HepG2 (cell line): ENCODE measurements at regions not wholly inside any gene's neighbourhood (a gene's known extent, or its start where the extent isn't known, plus 50 kb on each side); places are given as distances from the start of the nearest gene placed in this dataset.

ENCODE experiments used
- ATAC-seq: fragments of 200-7000 bp; cut with Tn5 transposase; 3 replicates; pipeline ENCODE4 v1.9.1; 2020; ENCODE audit warnings: mild to moderate bottlenecking, moderate library complexity
- BruUV-seq: library from RNA; stranded (reverse); fragments of 400-500 nt; replicated peaks from 2 replicates; lab custom pipeline; 2021; lab: Mats Ljungman, UMichigan
- CTCF ChIA-PET: fragments of 300-600 bp; formaldehyde crosslinking; extraction: SDS; loops from one replicate; lab custom pipeline; 2021; ENCODE audit warnings: low total read pairs, inconsistent platforms, low intra/inter-chr PET ratio; lab: Yijun Ruan, JAX
- POLR2A ChIA-PET: fragments of 350-600 bp; sonication (Branson Sonifier 250); formaldehyde crosslinking; loops from one replicate; lab custom pipeline; 2020; ENCODE audit warnings: antibody characterized with exemption, inconsistent platforms; lab: Yijun Ruan, JAX
- DNase-seq: peaks from one replicate; pipeline ENCODE4 v3.0.0-alpha.2; 2015; ENCODE audit warnings: low spot score
- FAIRE-seq: peaks from 3 replicates; lab custom pipeline; 2011; peaks lifted over from hg19 to GRCh38; lab: Jason Lieb, UNC
- H2AFZ ChIP-seq: one replicate; pipeline ENCODE4 v1.6.1; 2011; ENCODE audit warnings: low read length, inconsistent platforms
- H3K27ac ChIP-seq: fragments of 300-600 bp; 3 replicates; pipeline ENCODE4 v1.8.0; 2011; ENCODE audit warnings: mixed run types, mild to moderate bottlenecking, mixed read lengths, low read length, inconsistent platforms; ENCODE audit not compliant: insufficient read depth; ENCODE audit errors: extremely low read length
- H3K27me3 ChIP-seq, 2 experiments: fragments of 200-600 bp in 1 of 2; 2 replicates in 1 of 2; 3 replicates in 1 of 2; pipeline versions ENCODE4 v1.6.0 to v1.8.0; 2011; ENCODE audit warnings: low read length in 2 of 2, mild to moderate bottlenecking in 2 of 2, moderate library complexity in 2 of 2, inconsistent platforms in 1 of 2; ENCODE audit not compliant: insufficient read depth in 2 of 2, control insufficient read depth in 1 of 2
- H3K36me3 ChIP-seq, 2 experiments: fragments of 200-600 bp in 1 of 2; replicated peaks in 1 of 2; 2 replicates in 1 of 2; 3 replicates in 1 of 2; pipeline versions ENCODE4 v1.5.1 to v1.8.0; 2011; ENCODE audit warnings: low read length in 2 of 2, inconsistent platforms in 1 of 2; ENCODE audit not compliant: insufficient read depth in 2 of 2, control insufficient read depth in 1 of 2
- H3K4me1 ChIP-seq: 2 replicates; pipeline ENCODE4 v1.5.1; 2012; ENCODE audit warnings: low read length, inconsistent platforms; ENCODE audit not compliant: insufficient read depth
- H3K4me2 ChIP-seq: 2 replicates; pipeline ENCODE4 v1.6.0; 2011; ENCODE audit warnings: low read depth, low read length, inconsistent platforms
- H3K4me3 ChIP-seq, 3 experiments: fragments of 200-600 bp in 1 of 3; sonication (generic), shearing (Covaris generic) in 1 of 3; replicated peaks in 1 of 3; 2 replicates each; pipeline ENCODE4 v1.5.1; 2011 to 2016; ENCODE audit warnings: low read length in 3 of 3, inconsistent platforms in 2 of 3, low read depth in 2 of 3, mild to moderate bottlenecking in 2 of 3, control low read depth in 1 of 3, mixed read lengths in 1 of 3; ENCODE audit not compliant: insufficient read depth in 1 of 3
- H3K79me2 ChIP-seq: one replicate; pipeline ENCODE4 v1.6.1; 2011; ENCODE audit warnings: low read length, inconsistent platforms; ENCODE audit not compliant: insufficient read depth
- H3K9ac ChIP-seq: 2 replicates; pipeline ENCODE4 v1.6.0; 2011; ENCODE audit warnings: mild to moderate bottlenecking, low read depth, low read length, inconsistent platforms; ENCODE audit not compliant: insufficient read depth
- H3K9me3 ChIP-seq: 2 replicates; pipeline ENCODE4 v1.5.1; 2012; ENCODE audit warnings: mild to moderate bottlenecking, low read length
- H4K20me1 ChIP-seq: 2 replicates; pipeline ENCODE4 v1.6.0; 2011; ENCODE audit warnings: inconsistent platforms, mild to moderate bottlenecking, low read length, moderate library complexity; ENCODE audit not compliant: insufficient read depth
- ATF7 ChIP-seq, 2 experiments: fragments of 450-650 bp in 1 of 2; sonication (generic) in 1 of 2; formaldehyde crosslinking in 1 of 2; IDR thresholded peaks; 2 replicates each; pipeline versions ENCODE4 v1.4.0 to v1.6.1; 2016 to 2020; ENCODE audit warnings: antibody characterized with exemption in 1 of 2, mild to moderate bottlenecking in 1 of 2, missing genetic modification reagents in 1 of 2
- MED8 ChIP-seq: sonication (generic); formaldehyde crosslinking; IDR thresholded peaks from 2 replicates; pipeline ENCODE4 v1.8.1; 2023; ENCODE audit warnings: mild to moderate bottlenecking, missing genetic modification reagents; ENCODE audit not compliant: insufficient replicate concordance
- MLX ChIP-seq: IDR thresholded peaks from 2 replicates; pipeline ENCODE4 v1.6.1; 2016
- NBN ChIP-seq: fragments of 450-650 bp; conservative IDR thresholded peaks from 2 replicates; pipeline ENCODE4 v1.6.1; 2017
- REXO4 ChIP-seq: sonication (generic); formaldehyde crosslinking; IDR thresholded peaks from 2 replicates; pipeline ENCODE4 v1.8.0; 2022; ENCODE audit warnings: missing genetic modification reagents, mild to moderate bottlenecking, borderline replicate concordance
- SNAI1 ChIP-seq: sonication (generic); formaldehyde crosslinking; IDR thresholded peaks from 2 replicates; pipeline ENCODE4 v1.5.0; 2020; ENCODE audit warnings: mild to moderate bottlenecking, missing genetic modification reagents, borderline replicate concordance
- SOX5 ChIP-seq: IDR thresholded peaks from 2 replicates; pipeline ENCODE4 v1.6.1; 2016; ENCODE audit warnings: borderline replicate concordance
- SRSF4 ChIP-seq: fragments of 200-400 bp; formaldehyde crosslinking; IDR thresholded peaks from one replicate; pipeline ENCODE4 v1.6.1; 2018; ENCODE audit warnings: mild to moderate bottlenecking, low read depth, low read length, moderate library complexity; ENCODE audit not compliant: poor library complexity, severe bottlenecking
- THRA ChIP-seq: sonication (generic); formaldehyde crosslinking; IDR thresholded peaks from 2 replicates; pipeline ENCODE4 v1.4.0; 2020; ENCODE audit warnings: missing genetic modification reagents, borderline replicate concordance
- ZNF710 ChIP-seq: sonication (generic); formaldehyde crosslinking; IDR thresholded peaks from 2 replicates; pipeline ENCODE4 v1.5.0; 2020; ENCODE audit warnings: mild to moderate bottlenecking, missing genetic modification reagents, borderline replicate concordance
- WGBS: methylation state at CpG from one replicate; pipeline ENCODE4 v1.1.6; 2017; ENCODE audit warnings: low lambda C conversion rate; 5-methylcytosine and 5-hydroxymethylcytosine counted together
- in situ Hi-C: cut with HindIII; loops from 2 replicates; pipeline ENCODE4 v1.10.0; 2017; ENCODE audit warnings: low pct_unique_long_range_greater_than_20kb; ENCODE audit not compliant: extremely low pct_ligation_motif_present
- intact Hi-C: fragments of 100-400 bp; cut with micrococcal nuclease; formaldehyde crosslinking; loops from one replicate; pipeline ENCODE4 v1.10.0; 2022; ENCODE audit not compliant: unreplicated experiment

- DNase-seq (no peak), FAIRE-seq (no peak), ATAC-seq (no peak)
- 85% methylated on average over 11 of the region's 11 CpGs for WGBS
- H3K9me3 ChIP-seq = no peaks in the 10 kb centered on the region
- intact Hi-C loops (no loop called here), in situ Hi-C loops (no loop called here)
- no peak overlapping the region for H3K4me2 ChIP-seq
- ChIA-PET POLR2A (no interaction called here), CTCF (no interaction called here)
- no peaks in the 10 kb centered on the region for H3K36me3 ChIP-seq
- no peaks in the 10 kb centered on the region for H4K20me1 ChIP-seq
- H3K27me3 ChIP-seq = no peaks in the 10 kb centered on the region
- no TSS peak for BruUV-seq
- no peak overlapping the region for H3K9ac ChIP-seq
- no peak overlapping the region for H2AFZ ChIP-seq
- no peaks in the 10 kb centered on the region for H3K79me2 ChIP-seq
- TF ChIP-seq MED8 (CRISPR knock-in tag) = no peak
- no peak for TF ChIP-seq ATF7 (IDR thresholded peaks at IDR 0.05)
- no peak for TF ChIP-seq ATF7 (CRISPR knock-in tag; IDR thresholded peaks at IDR 0.05)
- TF ChIP-seq MLX = no peak
- no peak for TF ChIP-seq SOX5
- H3K27ac ChIP-seq = no peak overlapping the region
- H3K4me1 ChIP-seq = peaks cover 23% of the 10 kb centered on the region
- no peak overlapping the region for H3K4me3 ChIP-seq
These were observed 76.9 kb upstream of the RALGPS2 start for GRCh38 chr1:178648151-178648550.

- BruUV-seq = no TSS peak
- H3K79me2 ChIP-seq = no peaks in the 10 kb centered on the region
- no peaks in the 10 kb centered on the region for H3K36me3 ChIP-seq
- no peak overlapping the region for H3K9ac ChIP-seq
- no peaks in the 10 kb centered on the region for H3K27me3 ChIP-seq
- H2AFZ ChIP-seq = no peak overlapping the region
- ATAC-seq (no peak), DNase-seq (no peak), FAIRE-seq (no peak)
- H3K4me3 ChIP-seq = no peak overlapping the region
- in situ Hi-C loops (no loop called here), intact Hi-C loops (no loop called here)
- H4K20me1 ChIP-seq = no peaks in the 10 kb centered on the region
- POLR2A ChIA-PET = no interaction called here
- H3K4me2 ChIP-seq = no peak overlapping the region
- WGBS = 81% methylated on average over 8 of the region's 8 CpGs
- no peak overlapping the region for H3K27ac ChIP-seq
- CTCF ChIA-PET = no interaction called here
- peaks cover 12% of the 10 kb centered on the region for H3K4me1 ChIP-seq
- TF ChIP-seq NBN = no peak
- TF ChIP-seq SNAI1 (CRISPR knock-in tag) = no peak
- TF ChIP-seq SRSF4 = no peak
- TF ChIP-seq ZNF710 (CRISPR knock-in tag) = no peak
- TF ChIP-seq THRA (CRISPR knock-in tag) = no peak
- no peak for TF ChIP-seq REXO4 (CRISPR knock-in tag)
- no peaks in the 10 kb centered on the region for H3K9me3 ChIP-seq
These were observed 75.3 kb upstream of the RALGPS2 start for GRCh38 chr1:178649582-178650350.
